CD4-positive, alpha-beta T cell (primary cell): ENCODE measurements at regions not wholly inside any gene's neighbourhood (a gene's known extent, or its start where the extent isn't known, plus 50 kb on each side); places are given as distances from the start of the nearest gene placed in this dataset.

Experiments used
- ATAC-seq: fragments of 200-7000 bp; cut with Tn5 transposase; one replicate; pipeline ENCODE4 v1.10.0; 2022; ENCODE audit warnings: mild to moderate bottlenecking; ENCODE audit not compliant: poor library complexity
- CTCF ChIA-PET: fragments of 350-600 bp; sonication (Branson Sonifier 250); formaldehyde crosslinking; loops from one replicate; lab custom pipeline; 2021; ENCODE audit warnings: antibody characterized with exemption, inconsistent platforms; lab: Charles Lee
- POLR2A ChIA-PET: fragments of 350-600 bp; sonication (Branson Sonifier 250); formaldehyde crosslinking; loops from one replicate; lab custom pipeline; 2021; ENCODE audit warnings: antibody characterized with exemption, inconsistent platforms; lab: Charles Lee
- DNase-seq, 14 experiments: peaks; one replicate each; pipeline ENCODE4 v3.0.0-alpha.2; 2013 to 2020; ENCODE audit warnings: mixed read lengths in 2 of 14
- H3K27ac ChIP-seq, 2 donors: one replicate each; pipeline versions ENCODE4 v1.5.1 to v1.7.0; 2013; ENCODE audit warnings: low read length in 2 of 2, low read depth in 1 of 2, mild to moderate bottlenecking in 1 of 2
- H3K27me3 ChIP-seq, 2 experiments: 1 replicate in 1 of 2; 2 replicates in 1 of 2; pipeline versions ENCODE4 v1.6.1 to v1.7.0; 2013; ENCODE audit warnings: low read length in 2 of 2, control low read depth in 1 of 2, mild to moderate bottlenecking in 1 of 2, moderate library complexity in 1 of 2; ENCODE audit not compliant: insufficient read depth in 2 of 2, control insufficient read depth in 1 of 2
- H3K36me3 ChIP-seq: one replicate; pipeline ENCODE4 v1.6.1; 2013; ENCODE audit warnings: low read length, control low read depth; ENCODE audit not compliant: insufficient read depth
- H3K4me1 ChIP-seq: one replicate; pipeline ENCODE4 v1.6.1; 2013; ENCODE audit warnings: low read length, control low read depth; ENCODE audit not compliant: insufficient read depth
- H3K4me3 ChIP-seq: one replicate; pipeline ENCODE4 v1.5.1; 2013; ENCODE audit warnings: mild to moderate bottlenecking, low read length, moderate library complexity
- H3K9me3 ChIP-seq, 2 experiments: 1 replicate in 1 of 2; 2 replicates in 1 of 2; pipeline versions ENCODE4 v1.6.1 to v1.7.0; 2013; ENCODE audit warnings: low read length in 2 of 2, mild to moderate bottlenecking in 2 of 2, control low read depth in 1 of 2, moderate library complexity in 1 of 2; ENCODE audit not compliant: control insufficient read depth in 1 of 2, insufficient read depth in 1 of 2
- H3K27ac Mint-ChIP-seq: one replicate; pipeline ENCODE4 v1.8.0; 2020; ENCODE audit warnings: mixed read lengths
- H3K27me3 Mint-ChIP-seq: one replicate; pipeline ENCODE4 v1.8.0; 2021; ENCODE audit warnings: mixed read lengths
- H3K36me3 Mint-ChIP-seq: one replicate; pipeline ENCODE4 v1.8.0; 2021; ENCODE audit warnings: low read depth, mixed read lengths
- H3K4me1 Mint-ChIP-seq: one replicate; pipeline ENCODE4 v1.8.0; 2021; ENCODE audit warnings: low read depth, mixed read lengths
- H3K4me3 Mint-ChIP-seq: one replicate; pipeline ENCODE4 v1.8.0; 2020; ENCODE audit warnings: mild to moderate bottlenecking, mixed read lengths
- H3K9me3 Mint-ChIP-seq: one replicate; pipeline ENCODE4 v1.8.0; 2020; ENCODE audit warnings: mixed read lengths
- intact Hi-C, 2 experiments: fragments of 100-400 bp; cut with DNase I in 1 of 2; cut with micrococcal nuclease in 1 of 2; formaldehyde crosslinking; loops; one replicate each; pipeline versions ENCODE4 v1.15.1 to v1.9.0; 2023 to 2025; cut with DNase I, micrococcal nuclease
- TF ChIP-seq, protein P1 (sequence below): fragments of 200-600 bp; IDR thresholded peaks from one replicate; pipeline ENCODE4 v1.8.0; 2022; ENCODE audit warnings: antibody characterized with exemption, mild to moderate bottlenecking

DNA sequence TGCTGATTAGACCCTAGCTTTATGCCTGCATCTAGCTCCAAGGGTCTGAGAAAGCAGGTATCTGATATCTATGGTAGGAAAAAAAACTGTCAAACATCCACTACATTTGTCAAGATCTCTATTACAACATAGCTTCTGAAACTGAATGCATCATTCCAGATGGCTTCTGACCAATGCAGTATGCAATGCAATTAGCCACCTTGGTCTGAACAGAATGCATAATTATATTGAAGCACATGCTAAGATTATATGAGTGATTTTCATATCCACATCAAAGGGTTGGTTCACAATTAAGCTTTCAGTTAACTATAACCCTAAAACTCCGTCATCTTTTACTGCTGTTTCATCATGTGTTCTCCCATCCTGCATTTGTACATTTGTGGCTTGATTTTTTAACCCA, 271.4 kb downstream of the POLR1F start:
- Mint-ChIP-seq H3K4me1 (no peaks in the 10 kb centered on the region), H3K36me3 (no peaks in the 10 kb centered on the region), H3K27me3 (no peaks in the 10 kb centered on the region), H3K9me3 (no peaks in the 10 kb centered on the region), H3K4me3 (no peak overlapping the region), H3K27ac (no peak overlapping the region)
- H3K4me3 ChIP-seq = no peak overlapping the region
- no peaks in the 10 kb centered on the region for H3K9me3 ChIP-seq
- ATAC-seq (no peak), DNase-seq (no peak)
- H3K36me3 ChIP-seq = no peaks in the 10 kb centered on the region
- no peaks in the 10 kb centered on the region for H3K27me3 ChIP-seq
- no peak overlapping the region for H3K27ac ChIP-seq
- TF ChIP-seq, protein P1, sequence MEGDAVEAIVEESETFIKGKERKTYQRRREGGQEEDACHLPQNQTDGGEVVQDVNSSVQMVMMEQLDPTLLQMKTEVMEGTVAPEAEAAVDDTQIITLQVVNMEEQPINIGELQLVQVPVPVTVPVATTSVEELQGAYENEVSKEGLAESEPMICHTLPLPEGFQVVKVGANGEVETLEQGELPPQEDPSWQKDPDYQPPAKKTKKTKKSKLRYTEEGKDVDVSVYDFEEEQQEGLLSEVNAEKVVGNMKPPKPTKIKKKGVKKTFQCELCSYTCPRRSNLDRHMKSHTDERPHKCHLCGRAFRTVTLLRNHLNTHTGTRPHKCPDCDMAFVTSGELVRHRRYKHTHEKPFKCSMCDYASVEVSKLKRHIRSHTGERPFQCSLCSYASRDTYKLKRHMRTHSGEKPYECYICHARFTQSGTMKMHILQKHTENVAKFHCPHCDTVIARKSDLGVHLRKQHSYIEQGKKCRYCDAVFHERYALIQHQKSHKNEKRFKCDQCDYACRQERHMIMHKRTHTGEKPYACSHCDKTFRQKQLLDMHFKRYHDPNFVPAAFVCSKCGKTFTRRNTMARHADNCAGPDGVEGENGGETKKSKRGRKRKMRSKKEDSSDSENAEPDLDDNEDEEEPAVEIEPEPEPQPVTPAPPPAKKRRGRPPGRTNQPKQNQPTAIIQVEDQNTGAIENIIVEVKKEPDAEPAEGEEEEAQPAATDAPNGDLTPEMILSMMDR = no peak
- ChIA-PET POLR2A (no interaction called here), CTCF (no interaction called here)
- intact Hi-C loops = no loop called here
- no peaks in the 10 kb centered on the region for H3K4me1 ChIP-seq

DNA sequence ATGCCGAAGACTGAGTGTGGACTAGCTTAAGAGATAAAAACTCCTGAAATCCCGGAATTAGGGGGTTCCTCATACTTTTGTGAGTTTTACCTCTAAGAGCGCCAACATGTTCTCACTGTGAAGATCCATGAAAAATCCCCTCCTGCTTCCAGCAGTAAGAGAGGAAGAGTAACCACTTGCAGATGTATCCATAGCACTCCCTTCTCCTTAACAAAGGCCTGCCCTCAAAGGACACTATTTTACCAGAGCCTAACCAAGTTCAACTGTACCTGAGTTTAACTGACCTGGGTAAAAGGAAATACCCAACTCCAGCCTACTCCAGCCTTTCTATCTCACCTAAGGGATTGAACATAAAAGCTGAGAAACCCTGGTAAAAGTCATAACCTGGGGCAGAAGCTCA, 280.9 kb downstream of the POLR1F start:
- H3K4me3 Mint-ChIP-seq = no peak overlapping the region
- Histone ChIP-seq H3K4me1 (no peaks in the 10 kb centered on the region), H3K27ac (no peak overlapping the region), H3K27me3 (no peaks in the 10 kb centered on the region), H3K36me3 (no peaks in the 10 kb centered on the region), H3K4me3 (no peak overlapping the region), H3K9me3 (no peaks in the 10 kb centered on the region)
- intact Hi-C loops = no loop called here
- no peaks in the 10 kb centered on the region for H3K4me1 Mint-ChIP-seq
- H3K27ac Mint-ChIP-seq = no peak overlapping the region
- POLR2A ChIA-PET = no interaction called here
- ATAC-seq (no peak), DNase-seq (no peak)
- CTCF ChIA-PET = no interaction called here
- TF ChIP-seq, protein P1 = no peak
- H3K9me3 Mint-ChIP-seq = no peaks in the 10 kb centered on the region
- H3K27me3 Mint-ChIP-seq = no peaks in the 10 kb centered on the region
- no peaks in the 10 kb centered on the region for H3K36me3 Mint-ChIP-seq

DNA sequence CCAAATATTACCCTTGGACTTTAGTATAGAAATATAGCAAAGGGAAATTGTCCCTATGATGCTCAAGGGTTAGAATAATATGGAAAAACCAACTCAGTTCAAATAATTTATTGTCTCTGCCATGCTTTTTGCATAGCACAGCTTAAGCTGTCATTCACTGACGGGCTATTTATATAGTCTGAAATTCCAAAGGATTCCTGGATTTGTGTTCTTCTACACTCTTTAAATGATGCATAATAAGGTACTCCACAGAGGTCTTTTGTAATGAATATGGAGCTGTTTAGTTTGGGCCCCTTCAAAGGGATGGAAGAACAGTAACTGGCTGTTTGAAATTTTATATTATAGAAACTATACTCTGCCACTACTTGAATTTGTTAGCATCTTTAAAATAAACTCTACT, 276.6 kb upstream of the FERD3L start:
- Mint-ChIP-seq H3K27me3 (no peaks in the 10 kb centered on the region), H3K4me1 (no peaks in the 10 kb centered on the region), H3K9me3 (peaks cover 4% of the 10 kb centered on the region), H3K36me3 (no peaks in the 10 kb centered on the region), H3K4me3 (no peak overlapping the region), H3K27ac (no peak overlapping the region)
- TF ChIP-seq, protein P1 = no peak
- ChIA-PET POLR2A (no interaction called here), CTCF (no interaction called here)
- Histone ChIP-seq H3K27me3 (no peaks in the 10 kb centered on the region), H3K4me3 (no peak overlapping the region), H3K27ac (no peak overlapping the region), H3K9me3 (peaks cover 0 to 3% of the 10 kb centered on the region in 2 experiments), H3K36me3 (no peaks in the 10 kb centered on the region), H3K4me1 (no peaks in the 10 kb centered on the region)
- intact Hi-C loops = no loop called here
- no peak for DNase-seq
- no peak for ATAC-seq
